Type B pancreatic cell (in vitro differentiated cells): ENCODE measurements at regions not wholly inside any gene's neighbourhood (a gene's known extent, or its start where the extent isn't known, plus 50 kb on each side); places are given as distances from the start of the nearest gene placed in this dataset.
A peak's percentile ranks its signal among the peaks of the same experiment; 100 is the strongest.

Experiments
- DNase-seq: peaks from one replicate; pipeline ENCODE4 v3.0.0; 2021; ENCODE audit warnings: mixed read lengths; ENCODE audit not compliant: unreplicated experiment; ENCODE audit errors: extremely low spot score
- H3K27ac Mint-ChIP-seq: 2 replicates; pipeline ENCODE4 v1.8.0; 2021; ENCODE audit warnings: mild to moderate bottlenecking, mixed read lengths
- H3K27me3 Mint-ChIP-seq: 2 replicates; pipeline ENCODE4 v1.8.0; 2021; ENCODE audit warnings: mixed read lengths
- H3K36me3 Mint-ChIP-seq: 2 replicates; pipeline ENCODE4 v1.8.0; 2021; ENCODE audit warnings: mixed read lengths
- H3K4me1 Mint-ChIP-seq: one replicate; pipeline ENCODE4 v1.8.0; 2021; ENCODE audit warnings: mixed read lengths; ENCODE audit not compliant: unreplicated experiment
- H3K4me3 Mint-ChIP-seq: 2 replicates; pipeline ENCODE4 v1.8.0; 2021; ENCODE audit warnings: mild to moderate bottlenecking, mixed read lengths
- H3K9me3 Mint-ChIP-seq: 2 replicates; pipeline ENCODE4 v1.8.0; 2021; ENCODE audit warnings: mixed read lengths
- TF ChIP-seq, protein P1 (sequence below): fragments of 200-600 bp; sonication (generic); conservative IDR thresholded peaks from 2 replicates; pipeline ENCODE4 v1.5.0; 2021; ENCODE audit warnings: antibody characterized with exemption, mild to moderate bottlenecking

DNA sequence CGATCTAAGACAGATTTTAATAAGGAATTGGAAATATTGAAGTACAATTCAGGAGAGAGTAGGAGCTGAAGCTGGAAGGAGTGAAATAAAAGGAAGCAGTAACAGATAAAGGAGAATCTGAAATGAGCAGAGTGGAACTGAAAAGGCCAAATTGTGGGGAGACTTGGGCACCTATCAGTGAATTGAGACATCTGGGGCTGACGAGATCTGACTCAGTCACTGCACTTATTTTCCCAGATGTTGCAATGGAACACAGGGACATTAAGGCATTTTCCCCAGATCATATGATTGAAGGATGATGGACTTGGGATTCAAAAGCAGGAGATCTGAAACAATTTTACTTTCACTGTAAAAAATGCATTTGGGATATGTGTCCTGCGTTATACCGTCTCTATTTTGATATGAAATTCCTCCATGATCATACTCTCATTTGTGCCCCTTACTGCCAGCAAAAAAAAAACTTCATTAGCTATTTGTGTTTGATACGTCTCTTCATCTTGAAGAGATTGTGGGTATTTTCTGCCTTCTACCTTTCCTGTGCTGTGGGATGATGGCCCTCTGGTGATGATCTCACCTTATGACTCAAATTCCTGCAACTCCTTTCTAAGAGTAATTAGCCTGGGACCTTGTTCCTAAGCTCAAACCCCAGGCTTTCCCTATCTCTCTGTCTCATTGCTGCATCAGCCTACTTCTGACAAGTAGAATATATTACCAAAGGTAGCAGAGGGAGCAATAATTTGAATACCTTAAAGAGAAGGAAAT is 278.5 kb upstream of the MAN1A1 start:
- TF ChIP-seq, protein P1, sequence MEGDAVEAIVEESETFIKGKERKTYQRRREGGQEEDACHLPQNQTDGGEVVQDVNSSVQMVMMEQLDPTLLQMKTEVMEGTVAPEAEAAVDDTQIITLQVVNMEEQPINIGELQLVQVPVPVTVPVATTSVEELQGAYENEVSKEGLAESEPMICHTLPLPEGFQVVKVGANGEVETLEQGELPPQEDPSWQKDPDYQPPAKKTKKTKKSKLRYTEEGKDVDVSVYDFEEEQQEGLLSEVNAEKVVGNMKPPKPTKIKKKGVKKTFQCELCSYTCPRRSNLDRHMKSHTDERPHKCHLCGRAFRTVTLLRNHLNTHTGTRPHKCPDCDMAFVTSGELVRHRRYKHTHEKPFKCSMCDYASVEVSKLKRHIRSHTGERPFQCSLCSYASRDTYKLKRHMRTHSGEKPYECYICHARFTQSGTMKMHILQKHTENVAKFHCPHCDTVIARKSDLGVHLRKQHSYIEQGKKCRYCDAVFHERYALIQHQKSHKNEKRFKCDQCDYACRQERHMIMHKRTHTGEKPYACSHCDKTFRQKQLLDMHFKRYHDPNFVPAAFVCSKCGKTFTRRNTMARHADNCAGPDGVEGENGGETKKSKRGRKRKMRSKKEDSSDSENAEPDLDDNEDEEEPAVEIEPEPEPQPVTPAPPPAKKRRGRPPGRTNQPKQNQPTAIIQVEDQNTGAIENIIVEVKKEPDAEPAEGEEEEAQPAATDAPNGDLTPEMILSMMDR, result no peak
- no peaks in the 10 kb centered on the region for H3K36me3 Mint-ChIP-seq
- no peaks in the 10 kb centered on the region for H3K9me3 Mint-ChIP-seq
- H3K27ac Mint-ChIP-seq, result peak overlapping the region; percentile 11
- H3K4me3 Mint-ChIP-seq, result no peak overlapping the region
- no peaks in the 10 kb centered on the region for H3K27me3 Mint-ChIP-seq
- DNase-seq, result no peak
- peaks cover 9% of the 10 kb centered on the region for H3K4me1 Mint-ChIP-seq

DNA sequence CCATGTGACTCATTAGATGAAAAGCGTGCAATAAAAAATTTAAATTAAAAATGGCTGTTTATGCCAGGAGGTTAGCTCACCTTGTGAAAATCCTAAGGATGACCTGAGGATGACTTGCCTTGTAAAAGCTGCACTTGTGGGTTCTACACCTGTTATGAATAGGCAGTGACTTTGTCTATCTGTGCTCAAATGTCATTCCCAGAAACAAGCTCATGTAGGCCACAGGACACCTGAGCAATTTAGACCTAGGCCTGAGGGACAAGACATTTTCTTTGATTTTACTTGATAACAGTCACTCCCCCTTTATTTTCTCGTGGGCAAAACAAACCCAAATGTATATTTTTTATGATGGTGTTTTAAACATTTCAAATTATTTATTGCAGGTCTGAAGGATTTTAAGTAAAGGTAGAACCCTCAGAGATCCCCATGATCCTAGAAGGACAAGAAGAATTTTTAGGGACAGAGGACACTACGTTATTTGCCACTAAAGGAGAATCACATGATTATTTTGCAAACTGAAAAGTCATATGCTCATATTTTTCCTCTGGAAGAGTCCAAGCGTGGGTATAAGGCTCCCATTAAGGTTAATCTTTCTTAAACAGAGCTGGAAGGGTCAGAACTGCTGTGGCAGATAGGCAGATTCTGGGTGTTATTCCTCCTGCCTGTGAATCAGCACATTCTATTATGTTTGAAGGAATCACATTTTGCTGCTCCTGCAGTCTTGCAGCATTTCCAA is 277.5 kb upstream of the MAN1A1 start:
- H3K4me3 Mint-ChIP-seq, result no peak overlapping the region
- peaks cover 13% of the 10 kb centered on the region for H3K4me1 Mint-ChIP-seq
- no peak for DNase-seq
- no peaks in the 10 kb centered on the region for H3K27me3 Mint-ChIP-seq
- H3K36me3 Mint-ChIP-seq, result no peaks in the 10 kb centered on the region
- TF ChIP-seq, protein P1, result no peak
- no peak overlapping the region for H3K27ac Mint-ChIP-seq
- H3K9me3 Mint-ChIP-seq, result no peaks in the 10 kb centered on the region

DNA sequence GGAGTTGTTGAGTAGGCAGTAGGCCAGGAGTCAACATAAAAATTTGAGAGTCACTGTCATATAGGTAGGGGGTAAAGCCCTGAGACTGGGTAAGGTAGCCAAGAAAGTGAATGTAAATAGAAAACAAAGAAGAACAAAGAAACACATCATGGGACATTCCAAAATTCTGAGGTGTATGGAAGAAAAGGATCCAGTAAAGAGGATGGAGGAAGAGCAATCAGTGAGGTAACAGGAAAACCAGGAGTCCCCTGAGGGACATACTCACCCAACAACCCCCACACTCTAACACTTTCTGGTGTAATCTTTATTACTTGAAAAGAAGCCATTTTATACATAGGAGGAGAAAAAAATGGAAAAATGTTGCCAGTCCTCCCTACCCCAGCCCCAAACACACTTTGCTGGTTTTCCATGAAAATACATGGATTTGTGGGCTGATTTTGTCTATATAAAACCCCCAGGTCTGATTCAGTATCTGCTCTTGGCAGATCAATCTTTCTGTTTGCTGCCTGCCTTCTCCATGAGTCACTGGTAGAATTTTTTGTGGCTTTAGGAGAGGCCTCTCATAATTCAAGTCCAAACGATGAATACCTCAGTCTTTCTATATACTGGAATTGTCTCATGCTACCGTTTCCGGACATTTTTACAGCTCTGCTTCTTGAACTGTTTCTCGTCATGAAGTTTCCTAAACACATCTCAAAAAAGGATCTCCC is 271.4 kb upstream of the MAN1A1 start:
- H3K4me1 Mint-ChIP-seq, result peaks cover 16% of the 10 kb centered on the region
- H3K27ac Mint-ChIP-seq, result peak overlapping the region; percentile 70
- H3K36me3 Mint-ChIP-seq, result no peaks in the 10 kb centered on the region
- H3K27me3 Mint-ChIP-seq, result no peaks in the 10 kb centered on the region
- TF ChIP-seq, protein P1, result no peak
- no peak for DNase-seq
- no peak overlapping the region for H3K4me3 Mint-ChIP-seq
- no peaks in the 10 kb centered on the region for H3K9me3 Mint-ChIP-seq

DNA sequence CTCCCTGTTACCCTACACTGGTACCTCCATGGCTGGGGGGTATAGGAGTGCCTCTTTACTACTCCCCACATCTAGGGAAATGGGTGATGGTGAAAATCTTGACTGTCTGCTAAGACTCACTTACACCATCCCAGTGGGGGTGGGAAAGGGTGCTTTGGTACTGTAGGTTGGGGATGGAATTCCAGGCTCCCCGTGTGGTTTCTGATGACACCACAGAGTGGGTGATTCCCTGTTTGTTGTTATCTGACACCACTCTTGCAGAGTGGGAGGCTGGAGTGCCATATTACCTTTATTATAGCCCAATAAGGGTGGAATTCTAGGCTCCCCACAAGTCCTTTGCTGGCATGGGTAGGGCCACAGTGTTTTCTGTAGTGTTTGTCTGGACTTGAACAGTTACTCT is 264.6 kb upstream of the MAN1A1 start:
- H3K36me3 Mint-ChIP-seq, result no peaks in the 10 kb centered on the region
- H3K27ac Mint-ChIP-seq, result no peak overlapping the region
- H3K4me1 Mint-ChIP-seq, result peaks cover 24% of the 10 kb centered on the region
- no peaks in the 10 kb centered on the region for H3K27me3 Mint-ChIP-seq
- H3K9me3 Mint-ChIP-seq, result no peaks in the 10 kb centered on the region
- DNase-seq, result no peak
- TF ChIP-seq, protein P1, result no peak
- no peak overlapping the region for H3K4me3 Mint-ChIP-seq

DNA sequence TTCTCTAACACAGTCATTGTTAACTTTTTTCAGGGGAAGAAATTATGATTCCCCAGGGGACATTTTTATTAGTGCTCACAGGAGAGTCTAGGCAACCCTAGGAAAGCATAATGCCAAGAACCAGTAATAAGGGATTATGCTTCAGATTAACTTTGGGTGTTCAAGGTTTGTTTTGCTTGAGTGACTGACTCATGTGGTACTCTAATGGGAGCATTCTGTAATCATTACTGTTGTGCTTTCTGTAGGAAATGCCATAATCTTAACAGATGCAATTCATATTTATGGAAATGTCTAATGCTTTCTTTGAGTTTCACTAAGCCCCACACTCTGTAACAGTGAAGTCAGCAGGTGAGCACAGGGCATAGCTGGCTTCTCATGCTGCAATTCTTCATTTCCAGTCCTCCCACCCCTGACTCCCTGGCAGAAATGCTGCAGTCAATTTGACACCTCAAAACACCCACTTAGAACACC is 263.4 kb upstream of the MAN1A1 start:
- no peaks in the 10 kb centered on the region for H3K27me3 Mint-ChIP-seq
- H3K4me3 Mint-ChIP-seq, result no peak overlapping the region
- DNase-seq, result no peak
- peaks cover 24% of the 10 kb centered on the region for H3K4me1 Mint-ChIP-seq
- no peaks in the 10 kb centered on the region for H3K9me3 Mint-ChIP-seq
- H3K36me3 Mint-ChIP-seq, result no peaks in the 10 kb centered on the region
- no peak overlapping the region for H3K27ac Mint-ChIP-seq
- TF ChIP-seq, protein P1, result no peak
